CD4-positive, alpha-beta memory T cell (primary cell): ENCODE measurements at regions not wholly inside any gene's neighbourhood (a gene's known extent, or its start where the extent isn't known, plus 50 kb on each side); places are given as distances from the start of the nearest gene placed in this dataset.
A peak's percentile ranks its signal among the peaks of the same experiment; 100 is the strongest.

ENCODE experiments used
- CTCF ChIA-PET: fragments of 350-600 bp; sonication (Branson Sonifier 250); formaldehyde crosslinking; loops from one replicate; lab custom pipeline; 2021; ENCODE audit warnings: inconsistent platforms; ENCODE audit not compliant: partially characterized antibody; lab: Charles Lee
- POLR2A ChIA-PET: fragments of 350-600 bp; sonication (Branson Sonifier 250); formaldehyde crosslinking; loops from one replicate; lab custom pipeline; 2021; ENCODE audit not compliant: partially characterized antibody; lab: Charles Lee
- DNase-seq, 5 donors: peaks; one replicate each; pipeline versions ENCODE4 v3.0.0 to v3.0.0-alpha.2; 2020 to 2022; ENCODE audit warnings: mixed read lengths in 1 of 5
- H3K27ac ChIP-seq: one replicate; pipeline ENCODE4 v1.7.0; 2013; ENCODE audit warnings: low read depth, low read length
- H3K27me3 ChIP-seq: 2 replicates; pipeline ENCODE4 v1.7.0; 2013; ENCODE audit warnings: mild to moderate bottlenecking, low read length, moderate library complexity; ENCODE audit not compliant: insufficient read depth
- H3K36me3 ChIP-seq: 2 replicates; pipeline ENCODE4 v1.7.0; 2013; ENCODE audit warnings: mild to moderate bottlenecking, low read length, moderate library complexity; ENCODE audit not compliant: insufficient read depth
- H3K4me1 ChIP-seq: 2 replicates; pipeline ENCODE4 v1.7.0; 2013; ENCODE audit warnings: mild to moderate bottlenecking, low read length, moderate library complexity; ENCODE audit not compliant: insufficient read depth
- H3K4me3 ChIP-seq, 2 donors: one replicate each; pipeline ENCODE4 v1.7.0; 2013; ENCODE audit warnings: low read length in 2 of 2, mild to moderate bottlenecking in 1 of 2
- H3K9me3 ChIP-seq, 2 donors: one replicate each; pipeline ENCODE4 v1.7.0; 2013; ENCODE audit warnings: low read length in 2 of 2, control low read depth in 1 of 2; ENCODE audit not compliant: control insufficient read depth in 1 of 2
- H3K27ac Mint-ChIP-seq, 7 donors: one replicate each; pipeline ENCODE4 v1.8.0; 2020 to 2021; ENCODE audit warnings: mixed read lengths in 7 of 7, mild to moderate bottlenecking in 6 of 7, inconsistent platforms in 3 of 7, moderate library complexity in 3 of 7
- H3K27me3 Mint-ChIP-seq, 2 donors: one replicate each; pipeline ENCODE4 v1.8.0; 2020 to 2021; ENCODE audit warnings: mixed read lengths in 2 of 2
- H3K36me3 Mint-ChIP-seq, 2 donors: one replicate each; pipeline ENCODE4 v1.8.0; 2020 to 2021; ENCODE audit warnings: mixed read lengths in 2 of 2, inconsistent platforms in 1 of 2, mild to moderate bottlenecking in 1 of 2
- H3K4me1 Mint-ChIP-seq, 4 donors: one replicate each; pipeline ENCODE4 v1.8.0; 2020 to 2021; ENCODE audit warnings: mixed read lengths in 4 of 4, mild to moderate bottlenecking in 1 of 4
- H3K4me3 Mint-ChIP-seq, 8 donors: one replicate each; pipeline ENCODE4 v1.8.0; 2020 to 2021; ENCODE audit warnings: mixed read lengths in 8 of 8, mild to moderate bottlenecking in 7 of 8, moderate library complexity in 6 of 8, inconsistent platforms in 3 of 8
- H3K9me3 Mint-ChIP-seq, 8 donors: one replicate each; pipeline ENCODE4 v1.8.0; 2020 to 2021; ENCODE audit warnings: mixed read lengths in 8 of 8, mild to moderate bottlenecking in 5 of 8, inconsistent platforms in 3 of 8, moderate library complexity in 1 of 8
- intact Hi-C: fragments of 100-400 bp; cut with micrococcal nuclease; formaldehyde crosslinking; loops from one replicate; pipeline ENCODE4 v1.15.1; 2023

GRCh38 chr22:49084206-49084605 is 743.5 kb downstream of the BRD1 start:
- Histone ChIP-seq H3K27ac (no peak overlapping the region), H3K36me3 (no peaks in the 10 kb centered on the region), H3K9me3 (no peaks in the 10 kb centered on the region), H3K4me1 (no peaks in the 10 kb centered on the region), H3K4me3 (no peak overlapping the region), H3K27me3 (no peaks in the 10 kb centered on the region)
- no peak overlapping the region for H3K4me3 Mint-ChIP-seq
- CTCF ChIA-PET, result no interaction called here
- peaks cover 0 to 4% of the 10 kb centered on the region in 2 donors for H3K27me3 Mint-ChIP-seq
- POLR2A ChIA-PET, result no interaction called here
- DNase-seq, result no peak
- no peaks in the 10 kb centered on the region for H3K4me1 Mint-ChIP-seq
- intact Hi-C loops, result no loop called here
- no peak overlapping the region for H3K27ac Mint-ChIP-seq
- H3K9me3 Mint-ChIP-seq, result no peaks in the 10 kb centered on the region
- H3K36me3 Mint-ChIP-seq, result no peaks in the 10 kb centered on the region

- Mint-ChIP-seq H3K4me1 (no peaks in the 10 kb centered on the region), H3K9me3 (no peaks in the 10 kb centered on the region), H3K27me3 (peaks cover 0 to 4% of the 10 kb centered on the region in 2 donors), H3K36me3 (no peaks in the 10 kb centered on the region), H3K4me3 (no peak overlapping the region), H3K27ac (no peak overlapping the region)
- Histone ChIP-seq H3K4me1 (no peaks in the 10 kb centered on the region), H3K4me3 (no peak overlapping the region), H3K36me3 (no peaks in the 10 kb centered on the region), H3K9me3 (no peaks in the 10 kb centered on the region), H3K27ac (no peak overlapping the region), H3K27me3 (no peaks in the 10 kb centered on the region)
- intact Hi-C loops, result no loop called here
- ChIA-PET CTCF (no interaction called here), POLR2A (no interaction called here)
- no peak for DNase-seq
Measured at GRCh38 chr22:49083607-49084006, 744.1 kb downstream of the BRD1 start.

- intact Hi-C loops, result no loop called here
- no peaks in the 10 kb centered on the region for H3K9me3 Mint-ChIP-seq
Measured at GRCh38 chr22:49082451-49082850, 745.2 kb downstream of the BRD1 start.

GRCh38 chr22:49081926-49082325 is 745.7 kb downstream of the BRD1 start:
- no peak for DNase-seq
- H3K4me3 Mint-ChIP-seq, result no peak overlapping the region
- Histone ChIP-seq H3K4me1 (no peaks in the 10 kb centered on the region), H3K4me3 (no peak overlapping the region), H3K9me3 (no peaks in the 10 kb centered on the region), H3K27me3 (no peaks in the 10 kb centered on the region), H3K27ac (no peak overlapping the region), H3K36me3 (no peaks in the 10 kb centered on the region)
- H3K4me1 Mint-ChIP-seq, result no peaks in the 10 kb centered on the region
- no peaks in the 10 kb centered on the region for H3K36me3 Mint-ChIP-seq
- ChIA-PET POLR2A (no interaction called here), CTCF (no interaction called here)
- H3K9me3 Mint-ChIP-seq, result no peaks in the 10 kb centered on the region
- no peak overlapping the region for H3K27ac Mint-ChIP-seq
- H3K27me3 Mint-ChIP-seq, result peaks cover 0 to 4% of the 10 kb centered on the region in 2 donors
- intact Hi-C loops, result no loop called here

More at GRCh38 chr22:49082451-49082850, 745.2 kb downstream of the BRD1 start:
- Histone ChIP-seq H3K36me3 (no peaks in the 10 kb centered on the region), H3K9me3 (no peaks in the 10 kb centered on the region), H3K27ac (no peak overlapping the region), H3K4me1 (no peaks in the 10 kb centered on the region), H3K4me3 (no peak overlapping the region), H3K27me3 (no peaks in the 10 kb centered on the region)
- Mint-ChIP-seq H3K4me1 (no peaks in the 10 kb centered on the region), H3K36me3 (no peaks in the 10 kb centered on the region), H3K27ac (peak overlapping the region in 1 of 7 donors; percentile 36), H3K27me3 (peaks cover 0 to 4% of the 10 kb centered on the region in 2 donors), H3K4me3 (no peak overlapping the region)
- POLR2A ChIA-PET, result no interaction called here
- no peak for DNase-seq
- CTCF ChIA-PET, result no interaction called here

- intact Hi-C loops, result no loop called here
- POLR2A ChIA-PET, result no interaction called here
- H3K4me3 ChIP-seq, result no peak overlapping the region
Measured at GRCh38 chr22:49081261-49081666, 746.4 kb downstream of the BRD1 start.

GRCh38 chr22:49080631-49081030 is 747.0 kb downstream of the BRD1 start:
- Mint-ChIP-seq H3K36me3 (no peaks in the 10 kb centered on the region), H3K9me3 (no peaks in the 10 kb centered on the region), H3K27me3 (peaks cover 1 to 4% of the 10 kb centered on the region in 2 donors), H3K4me1 (no peaks in the 10 kb centered on the region), H3K4me3 (no peak overlapping the region), H3K27ac (no peak overlapping the region)
- H3K27ac ChIP-seq, result no peak overlapping the region
- H3K4me1 ChIP-seq, result no peaks in the 10 kb centered on the region
- no peaks in the 10 kb centered on the region for H3K27me3 ChIP-seq
- POLR2A ChIA-PET, result no interaction called here
- H3K9me3 ChIP-seq, result no peaks in the 10 kb centered on the region
- H3K4me3 ChIP-seq, result no peak overlapping the region
- no peak for DNase-seq
- intact Hi-C loops, result no loop called here
- CTCF ChIA-PET, result no interaction called here
- no peaks in the 10 kb centered on the region for H3K36me3 ChIP-seq

More at GRCh38 chr22:49081261-49081666, 746.4 kb downstream of the BRD1 start:
- Histone ChIP-seq H3K27ac (no peak overlapping the region), H3K4me1 (no peaks in the 10 kb centered on the region), H3K9me3 (no peaks in the 10 kb centered on the region), H3K36me3 (no peaks in the 10 kb centered on the region), H3K27me3 (no peaks in the 10 kb centered on the region)
- no peaks in the 10 kb centered on the region for H3K36me3 Mint-ChIP-seq
- DNase-seq, result no peak
- no peak overlapping the region for H3K4me3 Mint-ChIP-seq
- H3K27me3 Mint-ChIP-seq, result peaks cover 0 to 4% of the 10 kb centered on the region in 2 donors
- H3K9me3 Mint-ChIP-seq, result no peaks in the 10 kb centered on the region
- H3K27ac Mint-ChIP-seq, result no peak overlapping the region
- no peaks in the 10 kb centered on the region for H3K4me1 Mint-ChIP-seq
- CTCF ChIA-PET, result no interaction called here

- Mint-ChIP-seq H3K4me3 (no peak overlapping the region), H3K27me3 (peaks cover 1 to 4% of the 10 kb centered on the region in 2 donors), H3K27ac (no peak overlapping the region), H3K4me1 (no peaks in the 10 kb centered on the region), H3K9me3 (no peaks in the 10 kb centered on the region), H3K36me3 (no peaks in the 10 kb centered on the region)
- H3K4me3 ChIP-seq, result no peak overlapping the region
- no peaks in the 10 kb centered on the region for H3K27me3 ChIP-seq
- no peaks in the 10 kb centered on the region for H3K9me3 ChIP-seq
- no peaks in the 10 kb centered on the region for H3K4me1 ChIP-seq
- H3K27ac ChIP-seq, result no peak overlapping the region
- no peaks in the 10 kb centered on the region for H3K36me3 ChIP-seq
- intact Hi-C loops, result no loop called here
- CTCF ChIA-PET, result no interaction called here
- DNase-seq, result no peak
- POLR2A ChIA-PET, result no interaction called here
Measured at GRCh38 chr22:49079743-49080500, 747.8 kb downstream of the BRD1 start.
